ENCODE measurements at regions not wholly inside any gene's neighbourhood (a gene's known extent, or its start where the extent isn't known, plus 50 kb on each side); places are given as distances from the start of the nearest gene placed in this dataset.

GRCh38 chrX:16222151-16222550, 54.9 kb downstream of the MAGEB17 start:
- POLR2A ChIA-PET, result no interaction called here
- H3K36me3 Mint-ChIP-seq, result no peaks in the 10 kb centered on the region
- peaks cover 2% of the 10 kb centered on the region for H3K9me3 Mint-ChIP-seq
- no peaks in the 10 kb centered on the region for H3K4me1 Mint-ChIP-seq
- no peak overlapping the region for H3K27ac Mint-ChIP-seq
- H3K4me3 Mint-ChIP-seq, result no peak overlapping the region
- no peak for ATAC-seq (ENCODE audit: low read depth)
- no peak for DNase-seq
- no peaks in the 10 kb centered on the region for H3K27me3 Mint-ChIP-seq

GRCh38 chrX:16223385-16223784, 56.1 kb downstream of the MAGEB17 start:
- POLR2A ChIA-PET, result no interaction called here
- no peak overlapping the region for H3K27ac Mint-ChIP-seq
- no peaks in the 10 kb centered on the region for H3K36me3 Mint-ChIP-seq
- no peak overlapping the region for H3K4me3 Mint-ChIP-seq
- no peaks in the 10 kb centered on the region for H3K4me1 Mint-ChIP-seq
- ATAC-seq (ENCODE audit: low read depth), result no peak
- H3K9me3 Mint-ChIP-seq, result peaks cover 2% of the 10 kb centered on the region
- H3K27me3 Mint-ChIP-seq, result no peaks in the 10 kb centered on the region
- DNase-seq, result no peak

GRCh38 chrX:16239211-16239610, 71.9 kb downstream of the MAGEB17 start:
- ATAC-seq (ENCODE audit: low read depth) (no peak), DNase-seq (no peak)
- no peak overlapping the region for H3K4me3 Mint-ChIP-seq
- H3K27me3 Mint-ChIP-seq, result no peaks in the 10 kb centered on the region
- POLR2A ChIA-PET, result no interaction called here
- no peaks in the 10 kb centered on the region for H3K36me3 Mint-ChIP-seq
- H3K9me3 Mint-ChIP-seq, result no peaks in the 10 kb centered on the region
- H3K27ac Mint-ChIP-seq, result no peak overlapping the region
- no peaks in the 10 kb centered on the region for H3K4me1 Mint-ChIP-seq

GRCh38 chrX:16240231-16240905, 73.1 kb downstream of the MAGEB17 start:
- POLR2A ChIA-PET, result no interaction called here
- ATAC-seq (ENCODE audit: low read depth) (no peak), DNase-seq (no peak)
- H3K4me1 Mint-ChIP-seq, result no peaks in the 10 kb centered on the region
- H3K36me3 Mint-ChIP-seq, result no peaks in the 10 kb centered on the region
- H3K27ac Mint-ChIP-seq, result no peak overlapping the region
- H3K27me3 Mint-ChIP-seq, result no peaks in the 10 kb centered on the region
- no peaks in the 10 kb centered on the region for H3K9me3 Mint-ChIP-seq
- no peak overlapping the region for H3K4me3 Mint-ChIP-seq

GRCh38 chrX:16240968-16241367, 73.7 kb downstream of the MAGEB17 start:
- DNase-seq (no peak), ATAC-seq (ENCODE audit: low read depth) (no peak)
- no peaks in the 10 kb centered on the region for H3K4me1 Mint-ChIP-seq
- no peaks in the 10 kb centered on the region for H3K27me3 Mint-ChIP-seq
- H3K36me3 Mint-ChIP-seq, result no peaks in the 10 kb centered on the region
- H3K4me3 Mint-ChIP-seq, result no peak overlapping the region
- no peaks in the 10 kb centered on the region for H3K9me3 Mint-ChIP-seq
- H3K27ac Mint-ChIP-seq, result no peak overlapping the region
- POLR2A ChIA-PET, result no interaction called here

- no peaks in the 10 kb centered on the region for H3K9me3 Mint-ChIP-seq
- no peaks in the 10 kb centered on the region for H3K36me3 Mint-ChIP-seq
- DNase-seq (no peak), ATAC-seq (ENCODE audit: low read depth) (no peak)
- no peak overlapping the region for H3K4me3 Mint-ChIP-seq
- H3K27me3 Mint-ChIP-seq, result peaks cover 5% of the 10 kb centered on the region
- H3K4me1 Mint-ChIP-seq, result no peaks in the 10 kb centered on the region
- POLR2A ChIA-PET, result no interaction called here
- H3K27ac Mint-ChIP-seq, result no peak overlapping the region
These were observed 83.0 kb downstream of the MAGEB17 start for GRCh38 chrX:16250296-16250695.

GRCh38 chrX:16251782-16252181, 84.5 kb downstream of the MAGEB17 start:
- Mint-ChIP-seq H3K27ac (no peak overlapping the region), H3K4me3 (no peak overlapping the region), H3K36me3 (no peaks in the 10 kb centered on the region), H3K4me1 (no peaks in the 10 kb centered on the region), H3K27me3 (peaks cover 2% of the 10 kb centered on the region), H3K9me3 (no peaks in the 10 kb centered on the region)
- ATAC-seq (ENCODE audit: low read depth) (no peak), DNase-seq (no peak)
- POLR2A ChIA-PET, result no interaction called here

GRCh38 chrX:16258882-16259281, 91.6 kb downstream of the MAGEB17 start:
- POLR2A ChIA-PET, result no interaction called here
- Mint-ChIP-seq H3K9me3 (no peaks in the 10 kb centered on the region), H3K4me3 (no peak overlapping the region), H3K4me1 (no peaks in the 10 kb centered on the region), H3K27ac (no peak overlapping the region), H3K36me3 (no peaks in the 10 kb centered on the region), H3K27me3 (no peaks in the 10 kb centered on the region)
- ATAC-seq (ENCODE audit: low read depth), result no peak
- DNase-seq, result no peak

- POLR2A ChIA-PET, result no interaction called here
These were observed 100.2 kb downstream of the MAGEB17 start for GRCh38 chrX:16267431-16267830.

GRCh38 chrX:16268206-16268605, 100.9 kb downstream of the MAGEB17 start:
- H3K36me3 Mint-ChIP-seq, result no peaks in the 10 kb centered on the region
- DNase-seq, result no peak
- POLR2A ChIA-PET, result no interaction called here
- no peak overlapping the region for H3K27ac Mint-ChIP-seq
- H3K4me3 Mint-ChIP-seq, result no peak overlapping the region
- ATAC-seq (ENCODE audit: low read depth), result no peak
- peaks cover 2% of the 10 kb centered on the region for H3K9me3 Mint-ChIP-seq
- H3K4me1 Mint-ChIP-seq, result no peaks in the 10 kb centered on the region
- no peaks in the 10 kb centered on the region for H3K27me3 Mint-ChIP-seq

More at GRCh38 chrX:16267431-16267830, 100.2 kb downstream of the MAGEB17 start:
- ATAC-seq (ENCODE audit: low read depth) (no peak), DNase-seq (no peak)
- no peaks in the 10 kb centered on the region for H3K4me1 Mint-ChIP-seq
- no peak overlapping the region for H3K4me3 Mint-ChIP-seq
- H3K36me3 Mint-ChIP-seq, result no peaks in the 10 kb centered on the region
- no peak overlapping the region for H3K27ac Mint-ChIP-seq
- H3K27me3 Mint-ChIP-seq, result no peaks in the 10 kb centered on the region
- peaks cover 2% of the 10 kb centered on the region for H3K9me3 Mint-ChIP-seq

GRCh38 chrX:16278927-16279326, 111.6 kb downstream of the MAGEB17 start:
- POLR2A ChIA-PET, result no interaction called here
- Mint-ChIP-seq H3K4me1 (no peaks in the 10 kb centered on the region), H3K9me3 (no peaks in the 10 kb centered on the region), H3K27ac (no peak overlapping the region), H3K27me3 (peaks cover 2% of the 10 kb centered on the region), H3K36me3 (no peaks in the 10 kb centered on the region), H3K4me3 (no peak overlapping the region)
- ATAC-seq (ENCODE audit: low read depth) (no peak), DNase-seq (no peak)

- Mint-ChIP-seq H3K4me3 (no peak overlapping the region), H3K9me3 (no peaks in the 10 kb centered on the region), H3K4me1 (no peaks in the 10 kb centered on the region), H3K27ac (no peak overlapping the region), H3K36me3 (no peaks in the 10 kb centered on the region), H3K27me3 (no peaks in the 10 kb centered on the region)
- no peak for ATAC-seq (ENCODE audit: low read depth)
- POLR2A ChIA-PET, result no interaction called here
- DNase-seq, result no peak
These were observed 114.9 kb downstream of the MAGEB17 start for GRCh38 chrX:16282209-16282608.

GRCh38 chrX:16284842-16285241, 117.6 kb downstream of the MAGEB17 start:
- no peaks in the 10 kb centered on the region for H3K36me3 Mint-ChIP-seq
- H3K4me3 Mint-ChIP-seq, result no peak overlapping the region
- DNase-seq (no peak), ATAC-seq (ENCODE audit: low read depth) (no peak)
- H3K27me3 Mint-ChIP-seq, result no peaks in the 10 kb centered on the region
- no peaks in the 10 kb centered on the region for H3K4me1 Mint-ChIP-seq
- H3K27ac Mint-ChIP-seq, result no peak overlapping the region
- POLR2A ChIA-PET, result no interaction called here
- H3K9me3 Mint-ChIP-seq, result no peaks in the 10 kb centered on the region

- Mint-ChIP-seq H3K27ac (no peak overlapping the region), H3K4me1 (no peaks in the 10 kb centered on the region), H3K4me3 (no peak overlapping the region), H3K9me3 (no peaks in the 10 kb centered on the region), H3K27me3 (peaks cover 2% of the 10 kb centered on the region), H3K36me3 (no peaks in the 10 kb centered on the region)
- POLR2A ChIA-PET, result no interaction called here
- ATAC-seq (ENCODE audit: low read depth) (no peak), DNase-seq (no peak)
These were observed 123.7 kb downstream of the MAGEB17 start for GRCh38 chrX:16290997-16291396.

GRCh38 chrX:16300831-16301230, 133.6 kb downstream of the MAGEB17 start:
- no peaks in the 10 kb centered on the region for H3K9me3 Mint-ChIP-seq
- H3K36me3 Mint-ChIP-seq, result no peaks in the 10 kb centered on the region
- H3K27ac Mint-ChIP-seq, result no peak overlapping the region
- DNase-seq, result no peak
- no peak overlapping the region for H3K4me3 Mint-ChIP-seq
- H3K4me1 Mint-ChIP-seq, result no peaks in the 10 kb centered on the region
- POLR2A ChIA-PET, result no interaction called here
- ATAC-seq (ENCODE audit: low read depth), result no peak
- no peaks in the 10 kb centered on the region for H3K27me3 Mint-ChIP-seq

Data from activated naive CD8-positive, alpha-beta T cell treated with anti-CD3 and anti-CD28 coated beads, Interleukin-2, amount 10 ng/mL, durations not matched to agents 7 days and 5 days (primary cell).